HAP-1 (cell line): ENCODE measurements at regions not wholly inside any gene's neighbourhood (a gene's known extent, or its start where the extent isn't known, plus 50 kb on each side); places are given as distances from the start of the nearest gene placed in this dataset.
"Not testable (repeated sequence)": the region's sequence is repeated elsewhere in the genome, so short reads cannot be mapped to it uniquely, and the experiment has no call there.

Experiments used
- DNase-seq, 2 experiments: peaks; one replicate each; pipeline ENCODE4 v3.0.0-alpha.2; 2016 to 2020; ENCODE audit warnings: low spot score in 2 of 2
- H3K27me3 ChIP-seq: fragments of 250-450 bp; sonication (Bioruptor Pico); 2 replicates; pipeline ENCODE4 v1.5.1; 2020; ENCODE audit warnings: low read depth, mild to moderate bottlenecking, moderate library complexity
- H3K36me3 ChIP-seq: fragments of 250-450 bp; sonication (Bioruptor Pico); replicated peaks from 2 replicates; pipeline ENCODE4 v1.5.1; 2020; ENCODE audit warnings: mild to moderate bottlenecking
- H3K4me1 ChIP-seq: fragments of 250-450 bp; sonication (Bioruptor Pico); 2 replicates; pipeline ENCODE4 v1.5.1; 2020; ENCODE audit warnings: mild to moderate bottlenecking
- H3K4me3 ChIP-seq: fragments of 250-450 bp; sonication (Bioruptor Pico); 2 replicates; pipeline ENCODE4 v1.5.1; 2020; ENCODE audit warnings: mild to moderate bottlenecking, moderate library complexity
- H3K9me3 ChIP-seq: fragments of 250-450 bp; sonication (Bioruptor Pico); 2 replicates; pipeline ENCODE4 v1.5.1; 2020; ENCODE audit warnings: mild to moderate bottlenecking, moderate library complexity
- in situ Hi-C: fragments of 300-500 bp; cut with MboI; formaldehyde crosslinking; loops from 3 replicates; pipeline ENCODE4 v1.14.3; 2020; ENCODE audit warnings: low sequenced_read_pairs, inconsistent platforms, mixed read lengths

- DNase-seq: peak; percentile 21 to 43
- Histone ChIP-seq H3K4me1 (no peaks in the 10 kb centered on the region), H3K27me3 (no peaks in the 10 kb centered on the region), H3K4me3 (no peak overlapping the region), H3K36me3 (no peaks in the 10 kb centered on the region), H3K9me3 (no peaks in the 10 kb centered on the region)
- in situ Hi-C loops: loop anchor here (25.0 kb wide), 1 partner anchor 119 kb away; no protein-coding TSS in a partner anchor
These were observed 186.8 kb downstream of the TMA16 start for GRCh38 chr4:163681208-163681821.

DNA sequence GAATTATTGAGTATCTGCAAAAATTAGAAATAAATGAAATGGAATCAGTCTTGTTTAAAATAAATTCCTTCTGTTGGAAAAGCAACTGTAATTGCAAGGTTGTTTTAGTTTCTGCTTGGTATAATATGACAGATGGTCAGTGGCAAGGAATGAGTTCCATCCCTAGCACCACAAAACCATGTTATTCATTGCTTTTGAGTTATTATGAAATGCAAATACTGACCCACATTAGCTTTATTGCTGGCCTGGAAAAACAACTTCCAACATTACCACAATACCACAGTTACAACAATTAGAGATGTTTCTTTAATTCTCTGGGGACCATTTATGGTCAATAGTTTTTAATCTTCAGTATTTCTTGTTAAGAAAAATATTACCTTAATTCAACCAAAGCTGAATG lies 194.4 kb downstream of the TMA16 start:
- no peak for DNase-seq
- Histone ChIP-seq H3K4me1 (no peaks in the 10 kb centered on the region), H3K4me3 (no peak overlapping the region), H3K9me3 (no peaks in the 10 kb centered on the region), H3K36me3 (no peaks in the 10 kb centered on the region), H3K27me3 (no peaks in the 10 kb centered on the region)
- in situ Hi-C loops: loop anchor here (25.0 kb wide), 1 partner anchor 127 kb away; no protein-coding TSS in a partner anchor

GRCh38 chr4:163693211-163693610 lies 198.7 kb downstream of the TMA16 start:
- Histone ChIP-seq H3K4me1 (no peaks in the 10 kb centered on the region), H3K9me3 (no peaks in the 10 kb centered on the region), H3K27me3 (no peaks in the 10 kb centered on the region), H3K36me3 (no peaks in the 10 kb centered on the region), H3K4me3 (no peak overlapping the region)
- DNase-seq: no peak
- in situ Hi-C loops: loop anchor here (25.0 kb wide), 1 partner anchor 131 kb away; no protein-coding TSS in a partner anchor

DNA sequence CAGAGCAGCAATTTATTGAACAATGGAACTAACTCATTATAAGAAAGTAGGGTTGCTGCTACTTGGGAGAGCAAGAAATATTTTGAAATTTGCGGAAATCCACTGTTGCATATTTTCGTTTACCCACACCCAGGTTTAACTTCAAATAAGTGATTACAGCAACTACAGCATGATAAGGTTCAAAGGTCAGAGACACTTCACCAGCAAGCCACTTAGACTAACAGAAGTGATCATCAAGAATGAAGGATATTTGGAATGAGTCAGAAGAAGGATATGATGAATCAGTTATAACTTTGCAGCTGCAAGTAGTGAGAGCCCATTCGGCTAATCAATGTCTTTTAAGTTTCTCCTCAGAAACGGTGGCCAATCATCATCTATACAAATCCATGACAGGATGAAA lies 199.3 kb downstream of the TMA16 start:
- in situ Hi-C loops: loop anchor here (25.0 kb wide), 1 partner anchor 131 kb away; no protein-coding TSS in a partner anchor
- Histone ChIP-seq H3K36me3 (no peaks in the 10 kb centered on the region), H3K4me3 (no peak overlapping the region), H3K4me1 (no peaks in the 10 kb centered on the region), H3K27me3 (no peaks in the 10 kb centered on the region), H3K9me3 (no peaks in the 10 kb centered on the region)
- DNase-seq: no peak

DNA sequence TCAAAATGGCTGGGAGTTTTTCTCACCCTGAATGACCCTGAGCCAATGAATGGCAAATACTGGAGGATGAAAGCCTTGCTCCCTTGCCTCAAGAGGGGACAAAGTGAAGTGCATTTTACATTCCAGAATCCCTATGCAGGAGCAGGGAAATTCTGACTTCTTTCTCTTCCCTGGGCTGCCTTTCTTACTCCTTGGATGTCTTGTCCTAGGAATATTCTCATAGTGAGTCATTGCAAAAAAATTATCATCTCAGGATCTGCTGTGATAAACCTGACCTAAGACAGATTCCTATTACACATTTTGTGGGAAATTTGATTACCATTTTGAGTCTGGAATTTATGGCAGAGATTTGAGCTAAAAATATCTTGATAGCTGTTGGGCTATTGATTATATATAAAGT lies 199.9 kb downstream of the TMA16 start:
- in situ Hi-C loops: loop anchor here (25.0 kb wide), 1 partner anchor 132 kb away; no protein-coding TSS in a partner anchor
- DNase-seq: no peak
- H3K4me1 ChIP-seq: no peaks in the 10 kb centered on the region
- H3K9me3 ChIP-seq: no peaks in the 10 kb centered on the region
- H3K36me3 ChIP-seq: no peaks in the 10 kb centered on the region
- no peaks in the 10 kb centered on the region for H3K27me3 ChIP-seq
- no peak overlapping the region for H3K4me3 ChIP-seq

DNA sequence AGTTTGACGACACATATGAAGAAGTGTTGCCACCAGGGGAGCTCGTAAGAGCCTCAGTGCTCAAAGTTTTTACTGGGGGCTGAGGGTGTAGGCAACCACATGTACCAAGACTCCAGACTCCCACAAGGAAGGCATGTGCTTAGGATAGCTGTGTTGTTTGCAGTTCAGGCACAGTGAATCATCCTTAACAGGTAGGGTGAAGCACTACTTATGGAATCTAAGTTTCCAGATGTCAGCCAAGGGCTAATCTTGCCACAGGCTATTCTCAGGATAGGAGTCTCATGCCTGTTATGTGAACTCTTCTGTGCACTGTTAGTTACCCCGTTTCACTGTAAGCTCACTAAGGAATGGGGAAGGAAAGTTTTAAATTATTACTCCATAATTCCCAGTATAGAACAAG lies 202.6 kb downstream of the TMA16 start:
- H3K27me3 ChIP-seq: no peaks in the 10 kb centered on the region
- H3K4me1 ChIP-seq: no peaks in the 10 kb centered on the region
- in situ Hi-C loops: loop anchor here (25.0 kb wide), 1 partner anchor 135 kb away; no protein-coding TSS in a partner anchor
- no peaks in the 10 kb centered on the region for H3K9me3 ChIP-seq
- no peak for DNase-seq
- no peak overlapping the region for H3K4me3 ChIP-seq
- no peaks in the 10 kb centered on the region for H3K36me3 ChIP-seq

DNA sequence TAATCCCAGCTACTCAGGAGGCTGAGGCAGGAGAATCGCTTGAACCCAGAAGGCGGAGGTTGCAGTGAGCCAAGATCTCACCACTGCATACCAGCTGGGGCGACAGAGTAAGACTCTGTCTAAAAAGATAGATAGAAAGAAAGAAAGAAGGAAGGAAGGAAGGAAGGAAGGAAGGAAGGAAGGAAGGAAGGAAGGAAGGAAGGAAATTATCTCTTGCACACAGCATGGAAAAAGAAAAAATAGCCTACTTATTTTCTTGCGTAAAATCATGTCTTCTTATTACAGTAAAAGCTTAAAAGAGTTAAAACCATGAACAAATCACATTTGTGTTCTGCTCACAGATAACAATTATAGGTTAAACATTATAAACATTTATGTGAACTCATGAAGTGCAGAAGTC lies 205.9 kb downstream of the TMA16 start:
- H3K36me3 ChIP-seq, H3K4me3 ChIP-seq, in situ Hi-C loops, H3K4me1 ChIP-seq, H3K9me3 ChIP-seq, DNase-seq, H3K27me3 ChIP-seq: not testable (repeated sequence)

- in situ Hi-C loops: no loop called here
- no peaks in the 10 kb centered on the region for H3K36me3 ChIP-seq
- no peak for DNase-seq
- H3K9me3 ChIP-seq: no peaks in the 10 kb centered on the region
- no peaks in the 10 kb centered on the region for H3K4me1 ChIP-seq
- H3K4me3 ChIP-seq: no peak overlapping the region
- no peaks in the 10 kb centered on the region for H3K27me3 ChIP-seq
These were observed 207.4 kb downstream of the TMA16 start for GRCh38 chr4:163701916-163702315.

DNA sequence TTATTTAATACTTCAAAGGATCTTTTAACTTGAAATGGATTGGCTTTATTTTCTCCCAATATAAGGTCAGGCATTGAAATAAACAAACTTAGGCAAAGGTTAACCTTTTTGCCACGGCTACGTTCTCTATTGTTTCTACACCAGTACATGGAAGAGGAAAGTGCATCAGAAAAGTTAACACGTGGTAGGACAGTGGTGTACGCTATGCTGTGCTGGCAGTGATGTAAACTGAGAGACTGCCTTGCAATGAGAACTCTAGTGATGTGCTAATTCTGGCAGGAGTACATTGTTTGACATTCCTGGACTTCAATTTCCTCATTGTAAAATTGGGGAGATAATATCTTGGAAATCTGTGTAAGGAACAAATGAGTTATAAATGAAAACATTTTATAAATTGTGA lies 208.2 kb downstream of the TMA16 start:
- Histone ChIP-seq H3K27me3 (no peaks in the 10 kb centered on the region), H3K36me3 (no peaks in the 10 kb centered on the region), H3K9me3 (no peaks in the 10 kb centered on the region), H3K4me1 (no peaks in the 10 kb centered on the region), H3K4me3 (no peak overlapping the region)
- in situ Hi-C loops: no loop called here
- DNase-seq: no peak

DNA sequence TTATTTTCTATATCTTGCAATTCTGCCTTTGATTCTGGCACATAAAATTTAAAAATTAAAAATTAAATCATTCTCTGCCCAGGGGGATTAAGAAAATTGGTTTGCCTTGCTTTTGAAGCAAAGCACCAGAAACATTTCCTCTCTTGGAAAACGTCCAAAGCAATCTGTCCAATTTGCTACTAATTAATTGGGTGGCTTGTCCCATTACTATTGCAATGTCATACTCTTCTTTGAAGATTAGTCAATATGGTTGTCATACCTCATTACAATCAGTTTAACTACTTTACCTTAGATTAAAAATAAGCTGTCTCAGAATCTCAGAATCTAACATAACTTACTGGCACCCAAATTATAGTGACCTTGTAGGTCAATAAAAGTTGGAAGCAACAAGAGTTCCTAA lies 208.8 kb downstream of the TMA16 start:
- Histone ChIP-seq H3K4me1 (no peaks in the 10 kb centered on the region), H3K9me3 (no peaks in the 10 kb centered on the region), H3K4me3 (no peak overlapping the region), H3K36me3 (no peaks in the 10 kb centered on the region), H3K27me3 (no peaks in the 10 kb centered on the region)
- DNase-seq: no peak
- in situ Hi-C loops: no loop called here

GRCh38 chr4:163707873-163708272 lies 213.4 kb downstream of the TMA16 start:
- no peaks in the 10 kb centered on the region for H3K36me3 ChIP-seq
- no peaks in the 10 kb centered on the region for H3K27me3 ChIP-seq
- H3K4me1 ChIP-seq: no peaks in the 10 kb centered on the region
- in situ Hi-C loops: no loop called here
- no peak overlapping the region for H3K4me3 ChIP-seq
- H3K9me3 ChIP-seq: no peaks in the 10 kb centered on the region
- DNase-seq: no peak

DNA sequence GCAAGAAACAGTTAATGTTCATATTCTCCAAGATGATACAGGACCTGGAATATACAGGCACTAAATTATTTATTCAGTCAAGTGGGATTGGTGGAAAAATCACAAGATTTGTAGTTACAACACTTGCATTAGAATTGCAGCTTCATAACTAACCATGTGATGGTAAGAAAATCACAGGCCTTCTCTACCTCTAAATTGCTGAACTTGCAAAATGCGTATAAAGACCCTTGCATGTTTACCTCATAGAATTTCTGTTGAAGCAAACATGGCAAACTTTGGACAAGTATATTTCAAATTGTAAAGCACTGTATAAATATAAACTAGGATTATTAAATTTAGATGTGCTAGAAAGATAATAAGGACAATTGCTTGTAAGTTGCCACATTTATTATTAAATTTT lies 215.1 kb downstream of the TMA16 start:
- Histone ChIP-seq H3K36me3 (no peaks in the 10 kb centered on the region), H3K4me3 (no peak overlapping the region), H3K27me3 (no peaks in the 10 kb centered on the region), H3K9me3 (no peaks in the 10 kb centered on the region), H3K4me1 (no peaks in the 10 kb centered on the region)
- in situ Hi-C loops: no loop called here
- DNase-seq: no peak

- Histone ChIP-seq H3K4me1 (no peaks in the 10 kb centered on the region), H3K4me3 (no peak overlapping the region), H3K9me3 (no peaks in the 10 kb centered on the region), H3K36me3 (no peaks in the 10 kb centered on the region), H3K27me3 (no peaks in the 10 kb centered on the region)
- in situ Hi-C loops: no loop called here
- DNase-seq: no peak
These were observed 215.7 kb downstream of the TMA16 start for GRCh38 chr4:163710158-163710557.

- H3K36me3 ChIP-seq, H3K4me1 ChIP-seq, H3K27me3 ChIP-seq, DNase-seq, H3K9me3 ChIP-seq, in situ Hi-C loops, H3K4me3 ChIP-seq: not testable (repeated sequence)
These were observed 230.0 kb downstream of the TMA16 start for GRCh38 chr4:163724495-163724894.

DNA sequence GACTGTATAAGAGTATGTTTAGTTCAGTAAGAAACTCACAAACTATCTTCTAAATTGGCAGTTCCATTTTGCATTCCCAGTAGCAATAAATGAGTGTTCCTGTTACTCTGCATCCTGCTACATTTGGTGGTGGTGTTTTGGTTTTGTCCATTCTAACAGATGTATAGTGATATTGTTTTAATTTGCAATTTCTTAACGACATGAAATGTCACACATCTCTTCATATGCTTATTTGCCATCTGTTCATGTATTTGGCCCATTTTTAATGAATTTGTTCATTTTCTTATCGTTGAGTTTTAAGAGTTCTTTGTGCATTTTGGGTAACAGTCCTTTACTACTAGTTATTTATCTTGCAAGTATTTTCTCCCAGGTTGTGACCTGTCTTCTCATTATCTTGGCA lies 232.2 kb downstream of the TMA16 start:
- DNase-seq: no peak
- in situ Hi-C loops: no loop called here

More for the DNA sequence above, 232.2 kb downstream of the TMA16 start:
- H3K36me3 ChIP-seq: no peaks in the 10 kb centered on the region
- no peaks in the 10 kb centered on the region for H3K4me1 ChIP-seq
- H3K9me3 ChIP-seq: no peaks in the 10 kb centered on the region; the same call in 1 of the 2 replicates
- H3K4me3 ChIP-seq: no peak overlapping the region
- H3K27me3 ChIP-seq: no peaks in the 10 kb centered on the region
